ENCODE measurements at regions not wholly inside any gene's neighbourhood (a gene's known extent, or its start where the extent isn't known, plus 50 kb on each side); places are given as distances from the start of the nearest gene placed in this dataset.

GRCh38 chr14:85142982-85143381 is 387.0 kb upstream of the FLRT2 start:
- TF ChIP-seq SMAD3 (CRISPR knock-in tag; IDR thresholded peaks at IDR 0.05; ENCODE audit: borderline replicate concordance) (no peak), CTCF (IDR thresholded peaks at IDR 0.05) (no peak), AFF4 (CRISPR knock-in tag; IDR thresholded peaks at IDR 0.05; ENCODE audit: borderline replicate concordance) (no peak)

Measured in WTC11 (cell line).